Gastroesophageal sphincter (tissue), 4 donors: ENCODE measurements at regions not wholly inside any gene's neighbourhood (a gene's known extent, or its start where the extent isn't known, plus 50 kb on each side); places are given as distances from the start of the nearest gene placed in this dataset.

Source experiments
- ATAC-seq: fragments of 150-250 bp; one replicate; pipeline ENCODE4 v1.9.1; 2016; ENCODE audit warnings: mild to moderate bottlenecking, moderate library complexity
- H3K27ac ChIP-seq, 4 donors: fragments of 200-600 bp; sonication (generic) in 3 of 4; 1 replicate in 3 of 4; 2 replicates in 1 of 4; pipeline ENCODE4 v1.5.1; 2016 to 2019
- H3K27me3 ChIP-seq: fragments of 200-600 bp; sonication (generic); one replicate; pipeline ENCODE4 v1.5.1; 2019
- H3K36me3 ChIP-seq, 2 donors: fragments of 200-600 bp; sonication (generic); one replicate each; pipeline ENCODE4 v1.5.1; 2019; ENCODE audit warnings: control low read depth in 1 of 2
- H3K4me1 ChIP-seq, 3 donors: fragments of 200-600 bp; sonication (generic); 1 replicate in 2 of 3; 2 replicates in 1 of 3; pipeline ENCODE4 v1.5.1; 2016 to 2019; ENCODE audit warnings: control low read depth in 2 of 3
- H3K4me3 ChIP-seq, 2 donors: fragments of 200-600 bp; sonication (generic); one replicate each; pipeline ENCODE4 v1.5.1; 2019; ENCODE audit warnings: mild to moderate bottlenecking in 1 of 2, moderate library complexity in 1 of 2
- H3K9me3 ChIP-seq, 3 donors: fragments of 200-600 bp; sonication (generic); one replicate each; pipeline ENCODE4 v1.5.1; 2017 to 2019; ENCODE audit warnings: control low read depth in 2 of 3
- CTCF ChIP-seq, 4 experiments: fragments of 200-600 bp in 2 of 4; fragments of 450-650 bp in 2 of 4; sonication (generic) in 1 of 4; IDR thresholded peaks; one replicate each; pipeline ENCODE4 v1.5.1; 2017 to 2019; ENCODE audit warnings: antibody characterized with exemption in 4 of 4, mild to moderate bottlenecking in 2 of 4, moderate library complexity in 2 of 4
- EP300 ChIP-seq: sonication (generic); formaldehyde crosslinking; IDR thresholded peaks from one replicate; pipeline ENCODE4 v1.6.1; 2017; ENCODE audit warnings: antibody characterized with exemption, mild to moderate bottlenecking
- POLR2A ChIP-seq, 2 donors: fragments of 450-650 bp; IDR thresholded peaks; one replicate each; pipeline ENCODE4 v1.6.1; 2017; ENCODE audit warnings: antibody characterized with exemption in 2 of 2, mild to moderate bottlenecking in 2 of 2, moderate library complexity in 1 of 2
- POLR2AphosphoS5 ChIP-seq: sonication (generic); formaldehyde crosslinking; IDR thresholded peaks from one replicate; pipeline ENCODE4 v1.6.1; 2017; ENCODE audit warnings: antibody characterized with exemption
- WGBS, 2 donors: methylation state at CpG; one replicate each; pipeline ENCODE4 v1.1.5; 2018; ENCODE audit warnings: low coverage in 1 of 2; 5-methylcytosine and 5-hydroxymethylcytosine counted together

DNA sequence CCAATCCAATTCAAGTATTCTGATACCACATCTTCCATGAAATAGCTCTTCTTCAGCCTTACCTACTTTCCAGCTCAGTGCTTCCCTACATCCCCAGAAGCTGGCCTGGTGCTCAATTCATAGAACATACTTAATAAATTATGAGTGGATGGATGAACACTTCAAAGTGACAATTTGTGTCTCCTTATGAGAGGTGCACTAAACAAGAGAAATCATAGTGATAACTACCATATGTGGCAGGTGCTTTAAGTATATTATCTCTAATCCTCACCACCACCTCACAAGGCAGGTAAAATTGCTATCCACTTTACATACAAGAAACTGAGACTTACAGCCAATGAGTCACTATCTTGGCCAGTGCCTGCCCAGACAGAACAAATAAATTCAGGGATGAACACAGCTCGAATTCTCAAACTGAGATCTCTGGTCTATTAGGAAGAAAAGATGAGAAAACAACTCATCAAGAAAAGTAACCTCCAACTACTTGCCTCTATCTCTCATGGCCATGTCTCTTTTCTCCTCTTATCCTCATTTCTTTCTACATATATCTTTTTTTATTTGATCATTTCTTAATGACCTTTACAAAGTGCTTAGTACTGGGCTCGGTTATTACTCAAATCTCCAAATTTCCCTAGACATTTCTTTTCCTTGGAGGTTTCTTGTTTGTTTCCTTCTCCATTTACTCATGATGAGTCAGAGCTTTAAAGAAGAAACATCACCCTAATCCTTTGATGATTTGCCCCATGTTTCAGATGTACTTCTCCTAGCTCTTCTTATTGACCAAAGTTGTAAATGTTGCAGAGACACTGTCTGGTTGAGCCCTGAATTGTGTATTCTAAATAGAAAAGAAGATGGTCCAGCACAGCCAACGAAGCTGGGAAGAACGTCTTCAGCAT is 161.5 kb downstream of the RPS29 start:
- no peaks in the 10 kb centered on the region for H3K9me3 ChIP-seq
- no peak overlapping the region for H3K27ac ChIP-seq
- H3K4me3 ChIP-seq: no peak overlapping the region
- TF ChIP-seq CTCF (IDR thresholded peaks at IDR 0.05): no peak
- no peak for TF ChIP-seq POLR2A (IDR thresholded peaks at IDR 0.05)
- no peak for TF ChIP-seq POLR2AphosphoS5
- TF ChIP-seq EP300: no peak
- no peak for ATAC-seq
- no peaks in the 10 kb centered on the region for H3K36me3 ChIP-seq
- H3K4me1 ChIP-seq: peaks cover 0 to 6% (median 0%) of the 10 kb centered on the region in 3 donors
- WGBS, 2 donors: 78 to 80% methylated on average over 4 of the region's 4 CpGs
- H3K27me3 ChIP-seq: peaks cover 4% of the 10 kb centered on the region

DNA sequence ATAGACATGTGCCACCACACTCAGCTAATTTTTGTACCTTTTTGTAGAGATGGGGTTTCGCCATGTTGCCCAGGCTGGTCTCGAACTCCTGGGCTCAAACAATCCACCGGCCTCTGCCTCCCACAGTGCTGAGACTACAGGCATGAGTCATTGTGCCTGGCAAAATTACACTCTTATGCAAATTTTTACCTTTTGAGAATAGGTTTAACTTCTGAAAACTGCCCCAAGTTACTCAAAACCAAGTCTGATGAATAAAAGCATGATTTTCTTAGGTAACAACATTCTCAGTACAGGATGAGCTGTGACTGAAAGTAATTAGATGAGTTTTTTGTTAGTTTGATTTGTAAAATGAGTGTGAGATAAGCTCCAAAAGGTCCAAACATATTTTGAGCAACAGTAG is 166.0 kb downstream of the RPS29 start:
- 95 to 97% methylated on average over 3 of the region's 3 CpGs for WGBS, 2 donors
- Histone ChIP-seq H3K27ac (no peak overlapping the region), H3K4me3 (no peak overlapping the region), H3K27me3 (no peaks in the 10 kb centered on the region), H3K9me3 (no peaks in the 10 kb centered on the region), H3K4me1 (no peaks in the 10 kb centered on the region), H3K36me3 (no peaks in the 10 kb centered on the region)
- TF ChIP-seq EP300 (no peak), CTCF (IDR thresholded peaks at IDR 0.05) (no peak), POLR2A (IDR thresholded peaks at IDR 0.05) (no peak), POLR2AphosphoS5 (no peak)
- ATAC-seq: no peak

GRCh38 chr14:49418789-49419188 is 167.4 kb downstream of the RPS29 start:
- Histone ChIP-seq H3K4me3 (no peak overlapping the region), H3K4me1 (no peaks in the 10 kb centered on the region), H3K27me3 (no peaks in the 10 kb centered on the region), H3K36me3 (no peaks in the 10 kb centered on the region), H3K9me3 (no peaks in the 10 kb centered on the region), H3K27ac (no peak overlapping the region)
- ATAC-seq: no peak
- WGBS, 2 donors: 74 to 79% methylated on average over 4 of the region's 4 CpGs
- TF ChIP-seq EP300: no peak
- no peak for TF ChIP-seq CTCF (IDR thresholded peaks at IDR 0.05)

DNA sequence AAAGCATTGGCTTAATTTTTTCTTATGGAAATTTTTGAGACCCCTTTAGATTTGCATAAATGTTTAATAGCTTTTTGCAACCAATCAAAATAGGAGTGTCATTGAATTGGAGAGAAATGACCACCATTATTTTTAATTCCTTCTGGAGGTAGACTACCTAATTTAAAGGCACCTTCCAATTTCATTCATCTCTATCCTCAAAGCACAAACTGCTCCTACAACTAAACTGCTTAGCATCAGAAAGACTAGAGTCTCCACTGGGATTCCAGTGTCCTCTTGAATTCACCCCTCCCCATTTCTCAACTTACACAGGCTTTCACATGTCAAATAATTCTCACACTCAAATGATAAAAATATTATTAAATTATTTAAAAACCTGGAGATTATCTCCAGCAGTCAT is 168.4 kb downstream of the RPS29 start:
- Histone ChIP-seq H3K36me3 (no peaks in the 10 kb centered on the region), H3K4me1 (no peaks in the 10 kb centered on the region), H3K27ac (no peak overlapping the region), H3K9me3 (no peaks in the 10 kb centered on the region), H3K27me3 (no peaks in the 10 kb centered on the region), H3K4me3 (no peak overlapping the region)
- TF ChIP-seq POLR2AphosphoS5 (no peak), POLR2A (IDR thresholded peaks at IDR 0.05) (no peak), CTCF (IDR thresholded peaks at IDR 0.05) (no peak), EP300 (no peak)
- no peak for ATAC-seq
